ENCODE measurements at regions not wholly inside any gene's neighbourhood (a gene's known extent, or its start where the extent isn't known, plus 50 kb on each side); places are given as distances from the start of the nearest gene placed in this dataset.
"Not testable (repeated sequence)": the region's sequence is repeated elsewhere in the genome, so short reads cannot be mapped to it uniquely, and the experiment has no call there.

- DNase-seq (ENCODE audit: low read depth in 2 of 2): no peak
Measured at GRCh38 chr20:40893610-40894236, 134.9 kb upstream of the TOP1 start.

DNA sequence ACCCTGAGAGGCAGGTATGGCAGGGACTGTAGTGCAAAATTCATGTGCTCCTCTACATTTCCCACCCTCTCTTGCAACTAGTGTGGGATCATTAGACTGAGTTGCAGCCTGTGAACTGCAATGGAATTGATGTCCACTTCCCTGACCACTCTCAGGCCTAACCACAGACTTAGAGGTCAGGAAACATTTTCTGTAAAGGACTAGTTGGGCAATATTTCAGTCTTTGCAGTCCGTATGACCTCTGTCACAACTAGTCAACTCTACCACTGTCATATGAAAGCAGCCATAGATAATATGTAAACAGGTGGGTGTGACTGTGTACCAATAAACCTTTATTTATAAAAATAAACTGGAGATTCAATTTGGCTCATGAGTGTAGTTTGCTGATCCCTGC lies 134.4 kb upstream of the TOP1 start:
- DNase-seq (ENCODE audit: low read depth in 2 of 2): no peak

- DNase-seq (ENCODE audit: low read depth in 2 of 2): no peak
Measured at GRCh38 chr20:40895182-40895581, 133.4 kb upstream of the TOP1 start.

DNA sequence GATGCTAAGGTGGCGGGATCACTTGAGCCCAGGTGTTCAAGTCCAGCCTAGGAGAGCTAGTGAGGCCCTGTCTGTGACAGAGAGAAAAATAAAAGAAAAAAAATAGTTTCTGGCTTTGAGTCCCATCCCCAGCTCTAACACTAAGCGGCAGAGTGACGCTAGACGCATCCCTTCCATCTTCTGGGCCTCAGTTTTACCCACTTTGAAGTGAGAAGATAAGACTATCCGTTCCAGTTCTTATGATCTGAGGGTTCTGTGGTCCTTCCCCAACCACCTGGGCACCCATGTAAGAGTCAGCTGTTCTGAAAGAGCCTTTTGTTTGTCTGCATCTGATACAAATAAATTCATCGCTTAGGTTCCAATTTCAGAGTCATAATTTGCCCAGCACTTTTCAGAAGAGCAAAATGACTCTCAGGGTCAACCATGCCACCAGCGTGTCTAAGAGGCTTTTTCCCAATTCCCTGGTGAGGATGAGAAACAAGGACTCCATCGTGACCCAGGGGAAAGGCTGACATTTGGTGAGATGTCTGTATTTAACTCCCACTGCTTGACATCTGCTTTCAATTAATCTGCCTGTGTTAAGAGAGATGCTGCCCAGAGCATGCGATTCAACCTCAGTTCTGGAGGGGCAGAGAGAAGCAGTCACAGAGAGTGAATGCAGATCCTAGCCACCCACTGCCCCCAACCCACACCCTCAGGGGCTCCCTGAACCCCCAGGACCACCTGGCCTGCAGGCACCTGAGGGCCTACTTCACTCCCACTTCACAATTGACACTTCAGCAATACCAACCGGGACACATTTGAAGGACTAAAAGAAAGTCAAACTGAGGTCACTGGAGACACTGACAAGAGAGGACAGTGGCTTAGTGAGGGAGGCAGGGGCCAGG lies 131.6 kb upstream of the TOP1 start:
- no peak for DNase-seq (ENCODE audit: low read depth in 2 of 2)

GRCh38 chr20:40899344-40899743 lies 129.3 kb upstream of the TOP1 start:
- DNase-seq (ENCODE audit: low read depth in 2 of 2): no peak

GRCh38 chr20:40900666-40901215 lies 127.9 kb upstream of the TOP1 start:
- DNase-seq (ENCODE audit: low read depth in 2 of 2): no peak

DNA sequence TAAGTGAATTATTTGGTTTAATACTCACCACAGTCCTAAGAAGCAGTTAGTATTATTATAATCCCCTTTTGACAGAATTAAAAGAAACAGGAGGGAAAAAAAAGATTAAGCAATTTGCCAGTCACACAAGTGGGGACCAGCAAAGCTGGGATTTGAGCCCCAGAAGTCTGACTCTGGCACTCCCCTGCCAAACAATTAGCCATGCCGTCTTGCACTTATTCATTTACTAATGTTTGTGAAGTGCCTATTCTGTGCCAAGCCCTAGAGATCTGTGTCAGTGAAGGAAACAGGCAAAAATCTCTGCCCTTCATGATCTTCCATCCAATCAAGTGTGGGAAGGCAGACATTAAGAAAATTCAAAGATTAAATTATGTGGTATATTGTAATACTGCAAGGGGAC lies 126.0 kb upstream of the TOP1 start:
- no peak for DNase-seq (ENCODE audit: low read depth in 2 of 2)

DNA sequence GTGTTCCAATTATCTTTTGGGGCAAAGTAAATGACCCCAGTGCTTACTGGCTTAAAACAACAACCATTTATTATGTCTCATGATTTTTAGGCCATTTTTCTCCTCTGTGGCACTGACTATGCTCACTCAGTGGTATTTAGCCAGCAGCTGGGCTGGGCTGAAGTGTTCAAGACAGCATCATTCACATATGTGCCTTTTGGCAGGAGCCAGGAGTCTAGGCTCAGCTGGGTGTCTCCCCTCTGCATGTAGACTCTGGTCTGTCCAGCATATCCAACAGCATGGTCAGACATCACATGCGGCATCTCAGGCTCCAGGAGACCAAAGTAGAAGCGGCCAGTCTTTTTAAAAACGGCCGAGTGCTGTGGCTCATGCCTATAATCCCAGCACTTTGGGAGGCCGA lies 120.3 kb upstream of the TOP1 start:
- DNase-seq (ENCODE audit: low read depth in 2 of 2): no peak

DNA sequence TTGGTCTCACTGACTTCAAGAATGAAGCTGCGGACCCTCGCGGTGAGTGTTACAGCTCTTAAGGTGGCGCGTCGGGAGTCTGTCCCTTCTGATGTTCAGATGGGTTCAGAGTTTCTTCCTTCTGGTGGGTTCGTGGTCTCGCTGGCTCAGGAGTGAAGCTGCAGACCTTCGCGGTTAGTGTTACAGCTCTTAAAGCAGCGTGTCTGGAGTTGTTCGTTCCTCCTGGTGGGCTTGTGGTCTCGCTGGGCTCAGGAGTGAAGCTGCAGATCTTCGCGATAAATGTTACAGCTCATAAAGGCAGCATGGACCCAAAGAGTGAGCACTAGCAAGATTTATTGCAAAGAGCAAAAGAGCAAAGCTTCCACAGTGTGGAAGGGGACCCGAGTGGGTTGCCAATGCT lies 119.1 kb upstream of the TOP1 start:
- not testable (repeated sequence) for DNase-seq (ENCODE audit: low read depth in 2 of 2)

GRCh38 chr20:40910436-40910835 lies 118.2 kb upstream of the TOP1 start:
- not testable (repeated sequence) for DNase-seq (ENCODE audit: low read depth in 2 of 2)

DNA sequence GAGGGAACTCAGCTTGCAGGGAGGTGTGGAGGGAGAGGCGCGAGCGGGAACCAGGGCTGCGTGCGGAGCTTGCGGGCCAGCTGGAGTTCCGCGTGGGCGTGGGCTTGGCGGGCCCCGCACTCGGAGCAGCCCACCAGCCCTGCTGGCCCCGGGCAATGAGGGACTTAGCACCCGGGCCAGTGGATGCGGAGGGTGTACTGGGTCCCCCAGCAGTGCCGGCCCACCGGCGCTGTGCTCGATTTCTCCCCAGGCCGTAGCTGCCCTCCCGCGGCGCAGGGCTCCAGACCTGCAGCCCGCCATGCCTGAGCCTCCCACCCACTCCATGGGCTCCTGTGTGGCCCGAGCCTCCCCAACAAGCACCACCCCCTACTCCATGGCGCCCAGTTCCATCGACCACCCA lies 117.5 kb upstream of the TOP1 start:
- not testable (repeated sequence) for DNase-seq (ENCODE audit: low read depth in 2 of 2)

GRCh38 chr20:40913224-40914185 lies 115.1 kb upstream of the TOP1 start:
- DNase-seq (ENCODE audit: low read depth in 2 of 2): no peak

- DNase-seq (ENCODE audit: low read depth in 2 of 2): no peak
Measured at GRCh38 chr20:40915756-40916155, 112.9 kb upstream of the TOP1 start.

- DNase-seq (ENCODE audit: low read depth in 2 of 2): no peak
Measured at GRCh38 chr20:40916276-40916675, 112.3 kb upstream of the TOP1 start.

DNA sequence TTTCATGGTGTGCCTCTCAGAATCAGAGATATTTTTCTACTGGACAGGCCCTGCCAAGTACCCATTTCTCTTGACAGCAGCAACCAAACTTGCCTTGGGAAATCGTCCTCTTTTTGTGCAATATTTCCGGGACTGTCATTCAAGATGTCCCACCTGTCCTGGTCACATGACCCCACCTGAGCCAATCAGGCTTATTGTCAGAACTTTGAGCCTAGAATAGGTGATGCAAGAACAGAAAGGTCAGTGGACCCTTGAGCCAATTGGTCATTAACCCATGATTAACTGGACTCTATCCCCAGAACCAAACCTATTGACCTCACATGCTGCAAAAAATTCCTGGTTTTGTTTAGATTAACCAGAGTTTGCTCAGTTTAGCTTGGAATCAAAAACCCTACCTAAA lies 108.3 kb upstream of the TOP1 start:
- no peak for DNase-seq (ENCODE audit: low read depth in 2 of 2)

DNA sequence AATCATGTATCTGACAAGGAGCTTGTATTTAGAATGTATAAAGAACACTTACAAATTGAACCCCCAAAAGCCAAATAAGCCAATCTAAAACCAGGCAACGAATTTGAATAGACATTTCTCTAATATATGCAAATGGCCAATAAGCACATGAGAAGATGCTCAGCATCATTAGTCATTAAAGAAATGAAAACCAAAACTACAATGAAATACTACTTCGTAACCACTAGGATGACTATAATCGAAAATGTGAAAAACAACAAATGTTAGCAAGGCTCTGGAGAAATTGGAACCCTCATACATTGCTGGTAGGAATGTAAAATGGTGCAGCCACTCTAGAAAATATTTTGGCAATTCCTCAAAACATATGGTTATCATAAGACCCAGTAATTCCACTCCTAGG lies 105.8 kb upstream of the TOP1 start:
- DNase-seq (ENCODE audit: low read depth in 2 of 2): no peak

DNA sequence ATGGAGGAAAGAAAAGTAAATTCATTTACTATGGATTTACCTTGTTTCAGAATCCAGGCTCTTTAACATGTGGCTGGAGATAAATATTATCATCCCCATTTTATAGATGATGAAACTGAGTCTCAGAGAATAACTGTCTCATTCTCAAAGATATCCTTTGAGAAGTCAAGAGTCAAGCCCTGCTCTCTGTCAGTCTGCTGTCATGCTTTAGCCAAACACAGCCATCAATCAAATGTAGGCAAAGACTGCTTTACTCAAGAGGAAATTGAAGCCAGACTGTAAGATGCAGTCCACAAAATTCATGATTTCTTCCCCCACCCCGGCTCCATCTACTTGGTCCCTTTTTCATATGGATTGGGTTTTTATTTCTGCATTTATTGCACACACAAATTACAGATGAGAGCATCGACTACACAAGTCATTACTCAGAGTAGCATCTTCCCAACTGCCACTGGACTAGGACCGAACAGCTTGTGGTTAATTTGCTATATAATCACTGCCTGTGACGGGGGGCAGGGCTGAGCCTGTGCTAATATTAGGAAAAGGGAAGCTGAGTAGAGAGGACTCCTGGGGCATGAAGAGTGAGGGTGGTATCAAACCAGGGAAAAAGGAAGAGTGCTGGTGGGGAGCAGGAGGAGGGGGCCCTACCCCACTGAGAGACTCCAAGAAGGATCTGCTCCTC lies 102.7 kb upstream of the TOP1 start:
- DNase-seq (ENCODE audit: low read depth in 2 of 2): no peak

GRCh38 chr20:40926928-40927327 lies 101.7 kb upstream of the TOP1 start:
- no peak for DNase-seq (ENCODE audit: low read depth in 2 of 2)

- DNase-seq (ENCODE audit: low read depth in 2 of 2): no peak
Measured at GRCh38 chr20:40930561-40930960, 98.1 kb upstream of the TOP1 start.

DNA sequence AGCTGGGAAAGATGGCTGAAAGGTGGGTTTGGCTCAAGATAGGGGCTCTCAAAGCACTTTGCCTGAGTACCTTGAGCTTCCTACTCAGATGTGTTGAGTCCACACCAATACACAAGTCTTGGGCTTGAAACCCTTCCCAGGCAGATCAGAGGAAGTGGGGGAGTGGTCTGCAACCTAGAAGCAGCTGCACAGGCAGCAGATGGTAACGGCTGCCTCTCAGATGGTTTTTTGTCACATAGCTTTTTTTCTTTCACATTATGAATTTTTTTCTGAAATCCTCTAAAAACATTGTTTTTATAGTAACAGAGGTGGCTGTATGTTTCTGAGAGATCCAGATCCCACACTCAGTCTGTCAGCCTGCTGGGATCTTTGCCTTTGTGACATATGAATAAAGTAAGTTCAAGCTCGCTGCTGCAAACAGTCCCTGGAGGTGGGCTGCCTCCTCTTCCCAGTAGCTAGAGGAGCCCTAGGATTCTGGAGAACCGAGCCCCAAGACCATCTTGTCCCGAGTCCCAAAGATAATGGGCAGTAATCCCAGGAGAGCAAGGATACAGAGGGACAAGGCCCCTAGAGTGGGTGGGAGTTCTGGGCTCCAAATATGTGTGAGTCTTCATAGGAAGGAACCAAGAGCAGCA lies 97.1 kb upstream of the TOP1 start:
- DNase-seq (ENCODE audit: low read depth in 2 of 2): no peak

- DNase-seq (ENCODE audit: low read depth in 2 of 2): no peak
Measured at GRCh38 chr20:40932436-40932835, 96.2 kb upstream of the TOP1 start.
